ENCODE measurements at regions not wholly inside any gene's neighbourhood (a gene's known extent, or its start where the extent isn't known, plus 50 kb on each side); places are given as distances from the start of the nearest gene placed in this dataset.
"Not testable (repeated sequence)": the region's sequence is repeated elsewhere in the genome, so short reads cannot be mapped to it uniquely, and the experiment has no call there.

- DNase-seq: no peak
Measured at GRCh38 chr3:6060251-6060650, 800.7 kb upstream of the GRM7 start.

GRCh38 chr3:6062261-6063187 lies 798.4 kb upstream of the GRM7 start:
- DNase-seq: no peak

GRCh38 chr3:6066397-6066796 lies 794.5 kb upstream of the GRM7 start:
- no peak for DNase-seq

GRCh38 chr3:6066868-6067578 lies 793.9 kb upstream of the GRM7 start:
- DNase-seq: not testable (repeated sequence)

GRCh38 chr3:6074952-6075351 lies 786.0 kb upstream of the GRM7 start:
- no peak for DNase-seq

GRCh38 chr3:6078436-6078835 lies 782.5 kb upstream of the GRM7 start:
- DNase-seq: no peak

GRCh38 chr3:6079011-6079410 lies 781.9 kb upstream of the GRM7 start:
- DNase-seq: no peak

- DNase-seq: no peak
Measured at GRCh38 chr3:6079561-6080179, 781.2 kb upstream of the GRM7 start.

- DNase-seq: no peak
Measured at GRCh38 chr3:6088433-6088832, 772.5 kb upstream of the GRM7 start.

- no peak for DNase-seq
Measured at GRCh38 chr3:6089780-6090179, 771.1 kb upstream of the GRM7 start.

GRCh38 chr3:6091262-6091661 lies 769.7 kb upstream of the GRM7 start:
- DNase-seq: no peak

- DNase-seq: no peak
Measured at GRCh38 chr3:6095006-6095405, 765.9 kb upstream of the GRM7 start.

GRCh38 chr3:6097021-6097420 lies 763.9 kb upstream of the GRM7 start:
- DNase-seq: no peak

- DNase-seq: no peak
Measured at GRCh38 chr3:6097556-6097955, 763.4 kb upstream of the GRM7 start.

GRCh38 chr3:6098516-6099157 lies 762.3 kb upstream of the GRM7 start:
- no peak for DNase-seq

- DNase-seq: no peak
Measured at GRCh38 chr3:6099458-6100075, 761.3 kb upstream of the GRM7 start.

- no peak for DNase-seq
Measured at GRCh38 chr3:6105187-6105586, 755.7 kb upstream of the GRM7 start.

- DNase-seq: no peak
Measured at GRCh38 chr3:6108957-6109356, 752.0 kb upstream of the GRM7 start.

GRCh38 chr3:6110451-6110850 lies 750.5 kb upstream of the GRM7 start:
- no peak for DNase-seq

GRCh38 chr3:6112546-6112945 lies 748.4 kb upstream of the GRM7 start:
- DNase-seq: no peak

GRCh38 chr3:6113338-6113737 lies 747.6 kb upstream of the GRM7 start:
- no peak for DNase-seq

- no peak for DNase-seq
Measured at GRCh38 chr3:6119367-6119766, 741.5 kb upstream of the GRM7 start.

GRCh38 chr3:6120786-6121185 lies 740.1 kb upstream of the GRM7 start:
- DNase-seq: no peak

Data from NCI-H69 (cell line).